Activated CD8-positive, alpha-beta T cell treated with anti-CD3 and anti-CD28 coated beads for 36 hours (primary cell): ENCODE measurements at regions not wholly inside any gene's neighbourhood (a gene's known extent, or its start where the extent isn't known, plus 50 kb on each side); places are given as distances from the start of the nearest gene placed in this dataset.

Experiments
- ATAC-seq: fragments of 200-7000 bp; cut with Tn5 transposase; one replicate; pipeline ENCODE4 v1.10.0; 2021; ENCODE audit warnings: mild to moderate bottlenecking, moderate library complexity
- CTCF ChIA-PET: fragments of 350-600 bp; sonication (Branson Sonifier 250); formaldehyde crosslinking; loops from one replicate; lab custom pipeline; 2021; ENCODE audit warnings: antibody characterized with exemption; lab: Charles Lee
- POLR2A ChIA-PET: fragments of 350-600 bp; sonication (Branson Sonifier 250); formaldehyde crosslinking; loops from one replicate; lab custom pipeline; 2021; ENCODE audit warnings: antibody characterized with exemption; lab: Charles Lee
- DNase-seq: peaks from one replicate; pipeline ENCODE4 v3.0.0-alpha.2; 2020
- H3K27ac Mint-ChIP-seq: one replicate; pipeline ENCODE4 v1.8.0; 2021; ENCODE audit warnings: mild to moderate bottlenecking, mixed read lengths
- H3K27me3 Mint-ChIP-seq: one replicate; pipeline ENCODE4 v1.8.0; 2021; ENCODE audit warnings: mixed read lengths
- H3K36me3 Mint-ChIP-seq: one replicate; pipeline ENCODE4 v1.8.0; 2021; ENCODE audit warnings: low read depth, mixed read lengths
- H3K4me1 Mint-ChIP-seq: one replicate; pipeline ENCODE4 v1.8.0; 2021; ENCODE audit warnings: low read depth, mixed read lengths
- H3K4me3 Mint-ChIP-seq: one replicate; pipeline ENCODE4 v1.8.0; 2021; ENCODE audit warnings: mild to moderate bottlenecking, moderate library complexity, mixed read lengths
- H3K9me3 Mint-ChIP-seq: one replicate; pipeline ENCODE4 v1.8.0; 2021; ENCODE audit warnings: mixed read lengths
- intact Hi-C: fragments of 100-400 bp; cut with micrococcal nuclease; formaldehyde crosslinking; loops from one replicate; pipeline ENCODE4 v1.10.0; 2022
- TF ChIP-seq, protein P1 (sequence below): fragments of 200-600 bp; IDR thresholded peaks from one replicate; pipeline ENCODE4 v1.8.0; 2022; ENCODE audit warnings: antibody characterized with exemption, mild to moderate bottlenecking

DNA sequence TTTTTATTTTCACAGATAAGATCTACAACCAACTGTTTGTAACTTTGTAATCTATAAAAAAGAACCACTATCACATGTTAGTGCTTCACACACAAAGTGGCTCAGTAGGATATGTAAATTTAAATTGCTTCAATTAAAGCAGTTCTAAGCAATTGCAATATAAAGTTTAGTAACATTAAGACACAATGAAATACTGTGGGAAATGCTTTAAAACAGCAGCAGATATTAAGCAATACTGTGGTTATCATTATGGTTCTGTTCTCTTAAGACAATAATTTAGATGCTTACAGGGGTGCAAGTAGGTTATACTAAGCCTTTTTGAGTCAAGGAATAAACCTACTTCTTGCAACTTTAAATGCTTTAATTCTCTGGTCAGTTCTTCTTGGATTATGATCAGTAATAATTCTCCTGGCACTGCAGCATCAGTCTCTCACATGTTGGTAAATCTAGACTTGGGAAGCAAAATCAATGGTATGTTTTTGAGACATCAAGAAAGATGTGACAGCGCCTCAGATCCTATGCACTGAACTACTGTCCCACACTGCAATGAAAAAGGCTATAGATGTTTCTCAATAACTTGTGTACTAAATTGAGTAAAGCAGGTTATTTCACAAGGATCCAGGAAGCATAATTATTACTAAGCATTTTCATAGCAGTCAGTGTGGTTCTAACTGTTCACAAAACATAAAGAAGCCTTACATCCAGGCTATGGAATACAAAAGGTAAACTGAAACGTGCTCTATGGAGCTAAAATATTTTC, 338.7 kb upstream of the PDE4D start:
- intact Hi-C loops = no loop called here
- ATAC-seq = no peak
- CTCF ChIA-PET = no interaction called here
- H3K4me1 Mint-ChIP-seq = no peaks in the 10 kb centered on the region
- no peaks in the 10 kb centered on the region for H3K27me3 Mint-ChIP-seq
- TF ChIP-seq, protein P1, sequence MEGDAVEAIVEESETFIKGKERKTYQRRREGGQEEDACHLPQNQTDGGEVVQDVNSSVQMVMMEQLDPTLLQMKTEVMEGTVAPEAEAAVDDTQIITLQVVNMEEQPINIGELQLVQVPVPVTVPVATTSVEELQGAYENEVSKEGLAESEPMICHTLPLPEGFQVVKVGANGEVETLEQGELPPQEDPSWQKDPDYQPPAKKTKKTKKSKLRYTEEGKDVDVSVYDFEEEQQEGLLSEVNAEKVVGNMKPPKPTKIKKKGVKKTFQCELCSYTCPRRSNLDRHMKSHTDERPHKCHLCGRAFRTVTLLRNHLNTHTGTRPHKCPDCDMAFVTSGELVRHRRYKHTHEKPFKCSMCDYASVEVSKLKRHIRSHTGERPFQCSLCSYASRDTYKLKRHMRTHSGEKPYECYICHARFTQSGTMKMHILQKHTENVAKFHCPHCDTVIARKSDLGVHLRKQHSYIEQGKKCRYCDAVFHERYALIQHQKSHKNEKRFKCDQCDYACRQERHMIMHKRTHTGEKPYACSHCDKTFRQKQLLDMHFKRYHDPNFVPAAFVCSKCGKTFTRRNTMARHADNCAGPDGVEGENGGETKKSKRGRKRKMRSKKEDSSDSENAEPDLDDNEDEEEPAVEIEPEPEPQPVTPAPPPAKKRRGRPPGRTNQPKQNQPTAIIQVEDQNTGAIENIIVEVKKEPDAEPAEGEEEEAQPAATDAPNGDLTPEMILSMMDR = no peak
- no peaks in the 10 kb centered on the region for H3K9me3 Mint-ChIP-seq
- H3K36me3 Mint-ChIP-seq = no peaks in the 10 kb centered on the region
- H3K27ac Mint-ChIP-seq = no peak overlapping the region
- DNase-seq = no peak
- POLR2A ChIA-PET = no interaction called here
- no peak overlapping the region for H3K4me3 Mint-ChIP-seq

- H3K4me1 Mint-ChIP-seq = no peaks in the 10 kb centered on the region
- no peaks in the 10 kb centered on the region for H3K27me3 Mint-ChIP-seq
- H3K9me3 Mint-ChIP-seq = no peaks in the 10 kb centered on the region
- H3K36me3 Mint-ChIP-seq = no peaks in the 10 kb centered on the region
- no peak overlapping the region for H3K4me3 Mint-ChIP-seq
- DNase-seq (no peak), ATAC-seq (no peak)
- intact Hi-C loops = no loop called here
- TF ChIP-seq, protein P1 = no peak
- H3K27ac Mint-ChIP-seq = no peak overlapping the region
- POLR2A ChIA-PET = no interaction called here
- CTCF ChIA-PET = no interaction called here
These were observed 336.9 kb upstream of the PDE4D start for GRCh38 chr5:60230456-60230855.

- Mint-ChIP-seq H3K27ac (no peak overlapping the region), H3K36me3 (no peaks in the 10 kb centered on the region), H3K4me1 (no peaks in the 10 kb centered on the region), H3K4me3 (no peak overlapping the region), H3K9me3 (no peaks in the 10 kb centered on the region), H3K27me3 (no peaks in the 10 kb centered on the region)
- no peak for DNase-seq
- TF ChIP-seq, protein P1 = no peak
- ChIA-PET CTCF (no interaction called here), POLR2A (no interaction called here)
- intact Hi-C loops = no loop called here
- ATAC-seq = no peak
These were observed 336.2 kb upstream of the PDE4D start for GRCh38 chr5:60229691-60230185.

DNA sequence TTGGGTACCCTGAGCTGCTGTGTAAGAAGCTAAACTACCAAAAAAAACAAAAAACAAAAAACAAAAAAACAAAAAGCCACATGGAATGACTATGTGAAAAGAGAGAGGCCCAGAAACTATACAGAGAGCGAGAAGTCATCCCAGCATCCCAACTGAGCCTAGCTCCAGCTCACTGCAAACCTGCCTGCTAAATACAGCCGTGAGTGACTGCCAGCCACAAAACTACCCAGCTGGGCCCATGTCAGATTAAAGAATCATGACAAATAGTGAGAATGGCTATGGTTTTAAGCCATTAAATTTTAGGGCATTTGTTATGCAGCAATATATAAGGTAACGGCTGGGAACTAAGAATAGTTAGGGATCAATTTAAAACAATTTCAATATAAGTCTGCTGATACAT, 335.1 kb upstream of the PDE4D start:
- Mint-ChIP-seq H3K27me3 (no peaks in the 10 kb centered on the region), H3K27ac (no peak overlapping the region), H3K36me3 (no peaks in the 10 kb centered on the region), H3K9me3 (no peaks in the 10 kb centered on the region), H3K4me3 (no peak overlapping the region), H3K4me1 (no peaks in the 10 kb centered on the region)
- DNase-seq = no peak
- ATAC-seq = no peak
- POLR2A ChIA-PET = no interaction called here
- intact Hi-C loops = no loop called here
- TF ChIP-seq, protein P1 = no peak
- CTCF ChIA-PET = no interaction called here

GRCh38 chr5:60226128-60226527, 332.6 kb upstream of the PDE4D start:
- no peaks in the 10 kb centered on the region for H3K36me3 Mint-ChIP-seq
- H3K27me3 Mint-ChIP-seq = no peaks in the 10 kb centered on the region
- intact Hi-C loops = no loop called here
- ChIA-PET POLR2A (no interaction called here), CTCF (no interaction called here)
- ATAC-seq (no peak), DNase-seq (no peak)
- no peak overlapping the region for H3K27ac Mint-ChIP-seq
- H3K4me1 Mint-ChIP-seq = no peaks in the 10 kb centered on the region
- TF ChIP-seq, protein P1 = no peak
- no peak overlapping the region for H3K4me3 Mint-ChIP-seq
- no peaks in the 10 kb centered on the region for H3K9me3 Mint-ChIP-seq
